Activated CD4-positive, alpha-beta memory T cell treated with anti-CD3 and anti-CD28 coated beads, Interleukin-2, amount 10 ng/mL, durations not matched to agents 7 days and 5 days (primary cell): ENCODE measurements at regions not wholly inside any gene's neighbourhood (a gene's known extent, or its start where the extent isn't known, plus 50 kb on each side); places are given as distances from the start of the nearest gene placed in this dataset.

Experiments
- CTCF ChIA-PET: fragments of 350-600 bp; sonication (Branson Sonifier 250); formaldehyde crosslinking; loops from one replicate; lab custom pipeline; 2021; ENCODE audit warnings: antibody characterized with exemption, inconsistent platforms; lab: Charles Lee
- POLR2A ChIA-PET: fragments of 350-600 bp; sonication (Branson Sonifier 250); formaldehyde crosslinking; loops from one replicate; lab custom pipeline; 2021; ENCODE audit warnings: antibody characterized with exemption; lab: Charles Lee
- DNase-seq: peaks from one replicate; pipeline ENCODE4 v3.0.0-alpha.2; 2020
- H3K27ac Mint-ChIP-seq: one replicate; pipeline ENCODE4 v1.8.0; 2021; ENCODE audit warnings: mild to moderate bottlenecking, mixed read lengths
- H3K27me3 Mint-ChIP-seq: one replicate; pipeline ENCODE4 v1.8.0; 2021; ENCODE audit warnings: mixed read lengths
- H3K36me3 Mint-ChIP-seq: one replicate; pipeline ENCODE4 v1.8.0; 2021; ENCODE audit warnings: low read depth, mixed read lengths
- H3K4me1 Mint-ChIP-seq: one replicate; pipeline ENCODE4 v1.8.0; 2021; ENCODE audit warnings: mixed read lengths
- H3K4me3 Mint-ChIP-seq: one replicate; pipeline ENCODE4 v1.8.0; 2021; ENCODE audit warnings: mild to moderate bottlenecking, mixed read lengths
- H3K9me3 Mint-ChIP-seq: one replicate; pipeline ENCODE4 v1.8.0; 2021; ENCODE audit warnings: mixed read lengths

GRCh38 chr10:4359003-4359402 is 467.0 kb upstream of the AKR1E2 start:
- Mint-ChIP-seq H3K27me3 (no peaks in the 10 kb centered on the region), H3K4me3 (no peak overlapping the region), H3K9me3 (no peaks in the 10 kb centered on the region), H3K4me1 (peaks cover 3% of the 10 kb centered on the region), H3K36me3 (no peaks in the 10 kb centered on the region), H3K27ac (no peak overlapping the region)
- ChIA-PET CTCF (no interaction called here), POLR2A (no interaction called here)
- DNase-seq, result no peak

GRCh38 chr10:4357911-4358310 is 468.1 kb upstream of the AKR1E2 start:
- Mint-ChIP-seq H3K4me1 (peaks cover 8% of the 10 kb centered on the region), H3K4me3 (no peak overlapping the region), H3K27ac (no peak overlapping the region), H3K9me3 (no peaks in the 10 kb centered on the region), H3K27me3 (no peaks in the 10 kb centered on the region), H3K36me3 (no peaks in the 10 kb centered on the region)
- ChIA-PET POLR2A (no interaction called here), CTCF (no interaction called here)
- DNase-seq, result no peak

GRCh38 chr10:4355350-4355749 is 470.7 kb upstream of the AKR1E2 start:
- Mint-ChIP-seq H3K27ac (no peak overlapping the region), H3K27me3 (no peaks in the 10 kb centered on the region), H3K36me3 (no peaks in the 10 kb centered on the region), H3K4me3 (no peak overlapping the region), H3K9me3 (no peaks in the 10 kb centered on the region), H3K4me1 (peaks cover 13% of the 10 kb centered on the region)
- no peak for DNase-seq
- CTCF ChIA-PET, result no interaction called here
- POLR2A ChIA-PET, result no interaction called here

GRCh38 chr10:4354382-4354812 is 471.6 kb upstream of the AKR1E2 start:
- ChIA-PET POLR2A (interaction anchor here (0.6 to 1.2 kb wide), 2 partner anchors 10 to 409 kb away, joined by 3 read pairs; no protein-coding TSS in a partner anchor), CTCF (no interaction called here)
- Mint-ChIP-seq H3K36me3 (no peaks in the 10 kb centered on the region), H3K4me3 (no peak overlapping the region), H3K27ac (no peak overlapping the region), H3K27me3 (no peaks in the 10 kb centered on the region), H3K9me3 (no peaks in the 10 kb centered on the region), H3K4me1 (peaks cover 13% of the 10 kb centered on the region)
- DNase-seq, result no peak

- no peak for DNase-seq
- Mint-ChIP-seq H3K27me3 (no peaks in the 10 kb centered on the region), H3K27ac (no peak overlapping the region), H3K4me3 (no peak overlapping the region), H3K4me1 (peaks cover 13% of the 10 kb centered on the region), H3K9me3 (no peaks in the 10 kb centered on the region), H3K36me3 (no peaks in the 10 kb centered on the region)
- ChIA-PET CTCF (no interaction called here), POLR2A (interaction anchor here (1.2 kb wide), 1 partner anchor 9 kb away, joined by 3 read pairs; no protein-coding TSS in a partner anchor)
Measured at GRCh38 chr10:4353964-4354363, 472.0 kb upstream of the AKR1E2 start.

GRCh38 chr10:4353059-4353655 is 472.9 kb upstream of the AKR1E2 start:
- no peaks in the 10 kb centered on the region for H3K9me3 Mint-ChIP-seq
- H3K4me3 Mint-ChIP-seq, result no peak overlapping the region
- no peaks in the 10 kb centered on the region for H3K36me3 Mint-ChIP-seq
- peaks cover 13% of the 10 kb centered on the region for H3K4me1 Mint-ChIP-seq
- CTCF ChIA-PET, result no interaction called here
- no peak for DNase-seq
- no peaks in the 10 kb centered on the region for H3K27me3 Mint-ChIP-seq
- POLR2A ChIA-PET, result no interaction called here
- no peak overlapping the region for H3K27ac Mint-ChIP-seq

- Mint-ChIP-seq H3K27me3 (no peaks in the 10 kb centered on the region), H3K36me3 (no peaks in the 10 kb centered on the region), H3K27ac (no peak overlapping the region), H3K4me1 (peaks cover 13% of the 10 kb centered on the region), H3K9me3 (no peaks in the 10 kb centered on the region), H3K4me3 (no peak overlapping the region)
- POLR2A ChIA-PET, result interaction anchor here (0.6 to 0.8 kb wide), 2 partner anchors 14 to 567 kb away, joined by 3 read pairs; partner anchors contain the start of gene KLF6
- DNase-seq, result no peak
- CTCF ChIA-PET, result no interaction called here
Measured at GRCh38 chr10:4352414-4352961, 473.5 kb upstream of the AKR1E2 start.

- no peak for DNase-seq
- ChIA-PET POLR2A (interaction anchor here (0.8 kb wide), 1 partner anchor 567 kb away, joined by 3 read pairs; the partner anchor contains the start of gene KLF6), CTCF (no interaction called here)
- no peak overlapping the region for H3K4me3 Mint-ChIP-seq
- H3K36me3 Mint-ChIP-seq, result no peaks in the 10 kb centered on the region
- H3K9me3 Mint-ChIP-seq, result no peaks in the 10 kb centered on the region
- no peak overlapping the region for H3K27ac Mint-ChIP-seq
- peaks cover 13% of the 10 kb centered on the region for H3K4me1 Mint-ChIP-seq
- H3K27me3 Mint-ChIP-seq, result no peaks in the 10 kb centered on the region
Measured at GRCh38 chr10:4351723-4352413, 474.1 kb upstream of the AKR1E2 start.

- Mint-ChIP-seq H3K27me3 (no peaks in the 10 kb centered on the region), H3K27ac (no peak overlapping the region), H3K4me1 (peaks cover 19% of the 10 kb centered on the region), H3K36me3 (no peaks in the 10 kb centered on the region), H3K4me3 (no peak overlapping the region), H3K9me3 (no peaks in the 10 kb centered on the region)
- DNase-seq, result no peak
- POLR2A ChIA-PET, result interaction anchor here (1.0 kb wide), 1 partner anchor 8 kb away, joined by 3 read pairs; no protein-coding TSS in a partner anchor
- CTCF ChIA-PET, result no interaction called here
Measured at GRCh38 chr10:4347397-4347796, 478.6 kb upstream of the AKR1E2 start.

- H3K9me3 Mint-ChIP-seq, result peaks cover 5% of the 10 kb centered on the region
- H3K27me3 Mint-ChIP-seq, result no peaks in the 10 kb centered on the region
- H3K27ac Mint-ChIP-seq, result no peak overlapping the region
- no peak overlapping the region for H3K4me3 Mint-ChIP-seq
- ChIA-PET POLR2A (no interaction called here), CTCF (no interaction called here)
- H3K4me1 Mint-ChIP-seq, result peaks cover 15% of the 10 kb centered on the region
- DNase-seq, result no peak
- H3K36me3 Mint-ChIP-seq, result no peaks in the 10 kb centered on the region
Measured at GRCh38 chr10:4345877-4346646, 479.9 kb upstream of the AKR1E2 start.

- Mint-ChIP-seq H3K4me1 (peaks cover 15% of the 10 kb centered on the region), H3K27me3 (no peaks in the 10 kb centered on the region), H3K36me3 (no peaks in the 10 kb centered on the region), H3K4me3 (no peak overlapping the region), H3K9me3 (peaks cover 5% of the 10 kb centered on the region), H3K27ac (no peak overlapping the region)
- no peak for DNase-seq
- POLR2A ChIA-PET, result interaction anchor here (1.1 kb wide), 1 partner anchor 10 kb away, joined by 3 read pairs; no protein-coding TSS in a partner anchor
- CTCF ChIA-PET, result no interaction called here
Measured at GRCh38 chr10:4344492-4344994, 481.5 kb upstream of the AKR1E2 start.

GRCh38 chr10:4343873-4344272 is 482.1 kb upstream of the AKR1E2 start:
- Mint-ChIP-seq H3K4me1 (peaks cover 15% of the 10 kb centered on the region), H3K9me3 (peaks cover 5% of the 10 kb centered on the region), H3K27ac (no peak overlapping the region), H3K27me3 (no peaks in the 10 kb centered on the region), H3K4me3 (no peak overlapping the region), H3K36me3 (no peaks in the 10 kb centered on the region)
- ChIA-PET CTCF (no interaction called here), POLR2A (interaction anchor here (1.1 kb wide), 1 partner anchor 10 kb away, joined by 3 read pairs; no protein-coding TSS in a partner anchor)
- DNase-seq, result no peak

GRCh38 chr10:4343091-4343490 is 482.9 kb upstream of the AKR1E2 start:
- ChIA-PET POLR2A (no interaction called here), CTCF (no interaction called here)
- Mint-ChIP-seq H3K4me1 (peaks cover 15% of the 10 kb centered on the region), H3K27me3 (no peaks in the 10 kb centered on the region), H3K27ac (no peak overlapping the region), H3K4me3 (no peak overlapping the region), H3K36me3 (no peaks in the 10 kb centered on the region), H3K9me3 (peaks cover 5% of the 10 kb centered on the region)
- no peak for DNase-seq
